GM18519 (cell line): ENCODE measurements at regions not wholly inside any gene's neighbourhood (a gene's known extent, or its start where the extent isn't known, plus 50 kb on each side); places are given as distances from the start of the nearest gene placed in this dataset.

ENCODE experiments used
- ATAC-seq: cut with Tn5 transposase; IDR thresholded peaks from one replicate; pipeline ENCODE4 v1.9.1; 2021; ENCODE audit warnings: mild to moderate bottlenecking, moderate library complexity; ENCODE audit not compliant: unreplicated experiment, low FRiP score

DNA sequence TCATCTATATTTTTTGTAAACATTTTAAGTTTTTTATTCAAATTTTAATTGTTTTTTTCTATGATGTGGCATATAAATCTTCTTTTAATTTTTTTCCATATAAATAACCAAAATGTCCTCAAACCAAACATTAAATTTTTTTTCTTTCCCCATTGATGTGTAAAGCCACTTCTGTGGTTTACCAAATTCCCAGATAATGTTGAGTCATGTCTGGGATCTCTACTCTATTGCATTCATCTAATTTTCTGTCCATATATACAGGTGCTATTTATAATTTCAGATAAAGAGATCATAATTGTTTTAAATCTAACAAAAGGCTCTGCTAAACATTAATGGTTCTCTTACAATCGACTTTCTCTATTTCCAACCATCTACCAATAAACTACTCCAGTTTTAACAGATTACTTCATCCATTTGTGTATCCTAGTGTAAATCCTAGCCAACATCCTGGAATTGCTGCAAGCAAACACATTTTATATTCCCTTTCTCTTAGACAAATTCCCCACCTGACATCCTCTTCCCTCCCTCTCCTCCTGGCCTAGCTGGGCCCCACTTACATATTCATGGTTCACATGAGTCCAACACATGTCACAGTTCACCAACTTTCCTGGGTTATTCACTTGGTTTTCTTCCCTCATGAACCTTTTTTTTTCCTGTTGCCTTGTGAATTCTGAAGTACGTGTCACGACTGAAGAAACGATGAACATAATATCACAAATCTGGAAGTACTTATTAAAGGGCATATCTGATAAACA lies 368.0 kb upstream of the AGTR1 start:
- no peak for ATAC-seq

- ATAC-seq: no peak
These were observed 367.2 kb upstream of the AGTR1 start for GRCh38 chr3:148330542-148330941.

DNA sequence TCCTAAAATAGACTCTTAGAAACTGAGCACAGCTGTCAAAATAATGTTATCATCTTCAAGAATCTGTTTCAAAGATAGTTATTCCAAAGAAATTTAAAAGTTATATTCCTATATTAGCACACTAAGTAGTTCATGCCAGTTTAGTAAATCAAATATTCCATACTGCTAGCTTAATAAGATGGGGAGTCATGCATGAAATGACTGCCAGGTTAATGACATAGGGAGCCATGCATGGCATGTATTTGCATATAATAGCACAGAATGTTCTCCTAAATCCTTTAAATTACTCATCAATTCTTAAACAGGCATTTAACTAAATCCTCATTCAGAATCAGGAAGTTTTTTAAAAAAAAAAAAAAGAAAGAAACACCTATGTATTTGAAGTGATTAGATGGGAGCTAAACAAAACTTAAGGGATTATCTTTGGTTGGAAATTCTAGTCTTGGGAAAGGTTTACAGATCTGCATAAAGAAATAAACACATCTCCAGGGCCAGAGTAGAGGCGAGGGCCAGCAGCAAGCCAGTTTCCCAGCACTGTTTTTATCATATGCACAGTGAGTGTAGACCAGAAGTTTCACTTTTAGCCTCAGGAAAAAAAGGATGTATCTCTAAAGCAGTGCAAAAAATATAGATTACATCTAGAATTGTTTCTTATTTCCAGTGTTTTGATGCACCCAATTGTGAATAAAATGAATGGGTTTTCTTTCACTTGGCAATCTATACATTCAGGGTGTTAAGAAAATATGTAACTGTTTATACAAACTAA lies 366.4 kb upstream of the AGTR1 start:
- peak; percentile 39 for ATAC-seq

- ATAC-seq: no peak
These were observed 365.2 kb upstream of the AGTR1 start for GRCh38 chr3:148332509-148332908.

DNA sequence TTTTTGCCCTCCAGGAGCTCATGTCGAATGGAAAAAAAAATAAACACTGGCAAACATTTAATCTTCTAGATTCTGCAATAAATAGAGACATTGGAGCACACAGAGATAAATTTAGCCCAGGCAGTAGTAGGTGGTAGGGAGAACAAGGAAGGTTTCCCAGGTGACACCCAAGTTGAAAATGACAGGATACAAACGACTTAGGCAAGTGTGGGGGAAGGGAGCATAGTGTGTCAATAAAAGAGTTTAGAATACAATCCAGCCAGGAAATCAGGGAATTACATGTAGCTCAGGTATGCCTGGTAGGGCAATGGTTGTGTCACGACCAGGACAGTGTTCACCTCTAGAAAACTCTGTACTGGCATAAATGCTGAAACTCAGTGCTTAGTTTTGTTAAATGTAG lies 364.6 kb upstream of the AGTR1 start:
- no peak for ATAC-seq

- no peak for ATAC-seq
These were observed 362.1 kb upstream of the AGTR1 start for GRCh38 chr3:148335612-148336011.

GRCh38 chr3:148343416-148343815 lies 354.3 kb upstream of the AGTR1 start:
- no peak for ATAC-seq

DNA sequence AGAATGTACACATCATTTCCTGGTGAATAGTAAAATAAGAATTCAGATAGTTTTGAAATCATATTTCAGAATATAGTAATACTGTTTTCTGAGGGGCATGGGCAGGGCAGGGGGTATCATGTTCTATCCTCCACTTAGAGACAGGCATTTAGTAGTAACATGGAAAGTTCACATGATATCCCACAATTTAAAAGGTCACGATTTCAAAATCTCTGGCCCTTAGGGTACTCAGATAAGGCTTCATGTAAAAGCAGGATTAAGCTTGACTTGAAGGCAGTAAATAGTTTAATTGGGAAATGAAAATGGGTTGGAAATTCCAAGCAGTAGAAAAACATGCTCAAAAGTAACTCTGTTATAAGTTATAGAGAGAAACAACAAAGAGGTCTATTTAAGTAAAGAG lies 353.2 kb upstream of the AGTR1 start:
- ATAC-seq: no peak

- no peak for ATAC-seq
These were observed 337.7 kb upstream of the AGTR1 start for GRCh38 chr3:148360051-148360450.

GRCh38 chr3:148366743-148367410 lies 330.8 kb upstream of the AGTR1 start:
- no peak for ATAC-seq

GRCh38 chr3:148367756-148368155 lies 329.9 kb upstream of the AGTR1 start:
- ATAC-seq: no peak

GRCh38 chr3:148369381-148369780 lies 328.3 kb upstream of the AGTR1 start:
- ATAC-seq: no peak

DNA sequence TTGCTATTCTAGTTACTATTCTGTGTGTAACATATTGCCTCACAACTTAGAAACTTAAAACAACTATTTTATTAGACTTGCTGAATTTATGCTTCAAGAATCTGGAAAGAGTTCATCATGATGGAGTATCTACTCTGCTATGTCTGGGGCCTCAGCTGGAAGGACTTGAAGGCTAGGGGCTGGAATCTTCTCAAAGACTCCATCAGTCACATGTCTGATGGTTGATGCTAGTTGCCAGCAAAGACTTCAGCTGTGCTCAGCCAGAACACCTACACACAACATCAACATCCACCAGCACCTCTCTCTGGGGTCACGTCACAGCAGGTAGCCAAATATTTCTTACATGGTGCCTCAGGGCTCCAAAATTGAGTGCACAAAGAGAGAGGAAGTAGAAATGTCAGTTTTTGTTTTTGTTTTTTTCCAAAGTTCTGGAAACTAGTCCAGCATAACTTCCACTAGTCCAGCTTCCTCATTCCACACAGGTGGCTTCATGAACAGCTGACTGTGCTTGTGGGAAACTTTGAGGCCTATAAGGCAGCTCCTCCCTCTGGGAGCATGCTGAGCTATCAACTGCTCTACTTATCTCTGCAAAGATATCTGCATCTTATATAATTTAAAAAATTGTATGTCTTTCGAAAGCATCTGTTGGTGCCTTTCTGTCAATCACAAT lies 325.4 kb upstream of the AGTR1 start:
- ATAC-seq: no peak

DNA sequence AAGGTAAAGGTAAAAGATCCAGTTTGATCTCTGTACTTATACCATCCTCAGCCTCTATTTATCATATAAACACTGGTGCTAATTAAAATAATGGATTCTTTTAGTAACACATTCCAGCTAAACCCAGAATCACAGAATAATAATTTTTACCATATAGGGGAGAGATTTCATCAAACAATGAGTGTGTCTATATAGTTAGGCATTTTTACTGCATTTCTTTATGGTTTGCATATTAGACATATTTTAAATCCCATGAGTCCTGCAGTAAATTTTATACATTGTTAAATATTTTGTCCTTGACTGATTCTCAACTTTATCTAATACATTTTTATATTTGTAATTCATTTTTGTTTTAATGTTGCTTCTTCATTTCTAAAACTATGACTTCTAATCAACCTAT lies 323.7 kb upstream of the AGTR1 start:
- no peak for ATAC-seq

DNA sequence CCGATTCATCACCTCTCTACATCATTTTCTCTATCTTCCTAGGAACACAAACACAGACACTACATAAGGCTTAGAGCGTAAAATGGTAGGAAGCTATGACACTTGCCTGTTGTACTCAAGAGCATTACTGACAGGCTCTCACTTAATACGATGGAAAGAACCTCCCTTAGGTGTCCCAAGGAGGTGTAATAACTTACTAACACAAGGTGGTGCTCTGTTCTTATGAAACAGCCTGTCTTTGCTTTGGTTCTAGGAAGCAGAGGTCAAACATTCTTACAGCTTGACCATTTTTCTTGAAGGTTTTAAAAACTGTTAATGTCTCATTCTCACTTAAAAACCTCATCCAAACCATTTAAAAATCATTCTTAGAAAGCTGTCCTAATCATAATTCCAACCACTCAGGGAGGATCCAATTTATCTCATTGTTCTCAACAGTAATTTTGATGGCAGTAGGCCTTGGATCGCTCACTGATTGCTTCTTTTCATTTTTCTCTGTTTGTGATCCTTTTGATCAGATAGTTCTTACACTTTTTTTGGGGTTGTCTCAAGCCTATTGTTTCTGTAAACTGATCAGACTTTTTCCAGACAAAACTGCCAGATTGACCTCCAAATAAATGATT lies 317.8 kb upstream of the AGTR1 start:
- ATAC-seq: peak; percentile 93

- ATAC-seq: no peak
These were observed 316.7 kb upstream of the AGTR1 start for GRCh38 chr3:148381051-148381450.

GRCh38 chr3:148389916-148390315 lies 307.8 kb upstream of the AGTR1 start:
- no peak for ATAC-seq

DNA sequence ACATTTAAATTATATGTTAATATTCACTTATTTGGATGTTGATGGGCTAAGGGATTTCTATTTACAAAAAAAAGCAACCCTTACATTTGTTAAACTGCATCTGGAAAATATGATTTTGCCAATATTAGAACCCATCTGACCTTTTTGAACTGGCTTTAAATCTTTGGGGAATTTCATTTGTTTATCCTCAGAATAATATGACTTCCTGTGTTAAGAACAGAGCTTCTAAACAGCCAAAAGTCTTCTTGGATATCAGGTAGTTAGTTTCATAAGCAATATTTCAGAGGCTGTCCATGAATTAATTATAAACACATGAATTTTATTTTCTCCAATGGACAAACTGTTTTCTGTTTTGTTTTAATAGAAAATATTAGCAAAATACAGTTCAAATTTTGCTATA lies 301.9 kb upstream of the AGTR1 start:
- no peak for ATAC-seq

- no peak for ATAC-seq
These were observed 296.9 kb upstream of the AGTR1 start for GRCh38 chr3:148400754-148401153.

GRCh38 chr3:148408667-148409066 lies 289.0 kb upstream of the AGTR1 start:
- no peak for ATAC-seq

GRCh38 chr3:148420242-148420641 lies 277.5 kb upstream of the AGTR1 start:
- ATAC-seq: no peak
